GM04504 (cell line): ENCODE measurements at regions not wholly inside any gene's neighbourhood (a gene's known extent, or its start where the extent isn't known, plus 50 kb on each side); places are given as distances from the start of the nearest gene placed in this dataset.
"Not testable (repeated sequence)": the region's sequence is repeated elsewhere in the genome, so short reads cannot be mapped to it uniquely, and the experiment has no call there.

ENCODE experiments used
- DNase-seq: peaks from one replicate; pipeline ENCODE4 v3.0.0-alpha.2; 2012; ENCODE audit warnings: low read depth

GRCh38 chr20:30164389-30164788 is 1093.1 kb upstream of the DEFB115 start:
- DNase-seq: not testable (repeated sequence)

- no peak for DNase-seq
Observed at GRCh38 chr20:30167540-30167939, 1089.9 kb upstream of the DEFB115 start.

GRCh38 chr20:30168025-30168799 is 1089.3 kb upstream of the DEFB115 start:
- DNase-seq: no peak

- no peak for DNase-seq
Observed at GRCh38 chr20:30168800-30169138, 1088.7 kb upstream of the DEFB115 start.

GRCh38 chr20:30175681-30176080 is 1081.8 kb upstream of the DEFB115 start:
- no peak for DNase-seq

- not testable (repeated sequence) for DNase-seq
Observed at GRCh38 chr20:30183124-30183523, 1074.3 kb upstream of the DEFB115 start.

- DNase-seq: not testable (repeated sequence)
Observed at GRCh38 chr20:30191785-30192184, 1065.7 kb upstream of the DEFB115 start.

GRCh38 chr20:30234477-30234876 is 1023.0 kb upstream of the DEFB115 start:
- not testable (repeated sequence) for DNase-seq

- DNase-seq: not testable (repeated sequence)
Observed at GRCh38 chr20:30275073-30275472, 982.4 kb upstream of the DEFB115 start.

GRCh38 chr20:30281584-30282197 is 975.8 kb upstream of the DEFB115 start:
- DNase-seq: no peak

GRCh38 chr20:30283476-30284280 is 973.8 kb upstream of the DEFB115 start:
- not testable (repeated sequence) for DNase-seq

GRCh38 chr20:30284281-30284905 is 973.1 kb upstream of the DEFB115 start:
- DNase-seq: no peak

- DNase-seq: no peak
Observed at GRCh38 chr20:30285677-30286076, 971.8 kb upstream of the DEFB115 start.

GRCh38 chr20:30286157-30286556 is 971.3 kb upstream of the DEFB115 start:
- no peak for DNase-seq

GRCh38 chr20:30287459-30287858 is 970.0 kb upstream of the DEFB115 start:
- DNase-seq: not testable (repeated sequence)

- no peak for DNase-seq
Observed at GRCh38 chr20:30288346-30288745, 969.1 kb upstream of the DEFB115 start.

GRCh38 chr20:30289049-30289448 is 968.4 kb upstream of the DEFB115 start:
- not testable (repeated sequence) for DNase-seq

- DNase-seq: not testable (repeated sequence)
Observed at GRCh38 chr20:30289711-30290141, 967.7 kb upstream of the DEFB115 start.

- not testable (repeated sequence) for DNase-seq
Observed at GRCh38 chr20:30290361-30291063, 967.0 kb upstream of the DEFB115 start.

GRCh38 chr20:30291064-30291379 is 966.4 kb upstream of the DEFB115 start:
- not testable (repeated sequence) for DNase-seq

GRCh38 chr20:30291686-30292085 is 965.8 kb upstream of the DEFB115 start:
- not testable (repeated sequence) for DNase-seq

- not testable (repeated sequence) for DNase-seq
Observed at GRCh38 chr20:30295396-30295795, 962.1 kb upstream of the DEFB115 start.
